Upper lobe of right lung (tissue), 1 donor: ENCODE measurements at regions not wholly inside any gene's neighbourhood (a gene's known extent, or its start where the extent isn't known, plus 50 kb on each side); places are given as distances from the start of the nearest gene placed in this dataset.
A peak's percentile ranks its signal among the peaks of the same experiment; 100 is the strongest.

ENCODE experiments used
- ATAC-seq: fragments of 200-7000 bp; cut with Tn5 transposase; one replicate; pipeline ENCODE4 v1.9.1; 2020; ENCODE audit warnings: mild to moderate bottlenecking, moderate library complexity
- DNase-seq: peaks from one replicate; pipeline ENCODE4 v3.0.0-alpha.2; 2020
- H3K27ac ChIP-seq: fragments of 200-600 bp; one replicate; pipeline ENCODE4 v1.8.0; 2022
- H3K27me3 ChIP-seq: fragments of 200-600 bp; one replicate; pipeline ENCODE4 v1.8.0; 2022; ENCODE audit warnings: mild to moderate bottlenecking
- H3K36me3 ChIP-seq: fragments of 200-600 bp; one replicate; pipeline ENCODE4 v1.8.0; 2022
- H3K4me1 ChIP-seq: fragments of 200-600 bp; one replicate; pipeline ENCODE4 v1.8.0; 2022
- H3K4me3 ChIP-seq: fragments of 200-600 bp; one replicate; pipeline ENCODE4 v1.8.0; 2022; ENCODE audit warnings: mild to moderate bottlenecking
- H3K9me3 ChIP-seq: fragments of 200-600 bp; one replicate; pipeline ENCODE4 v1.8.0; 2022
- intact Hi-C: fragments of 100-400 bp; cut with DNase I; formaldehyde crosslinking; loops from one replicate; pipeline ENCODE4 v1.11.0; 2022
- TF ChIP-seq, protein P1 (sequence below): fragments of 200-600 bp; IDR thresholded peaks from one replicate; pipeline ENCODE4 v1.8.0; 2022; ENCODE audit warnings: antibody characterized with exemption
- donor health status: DM: no; HTN: yes; CAD: no; lungs with severe emphysema.

DNA sequence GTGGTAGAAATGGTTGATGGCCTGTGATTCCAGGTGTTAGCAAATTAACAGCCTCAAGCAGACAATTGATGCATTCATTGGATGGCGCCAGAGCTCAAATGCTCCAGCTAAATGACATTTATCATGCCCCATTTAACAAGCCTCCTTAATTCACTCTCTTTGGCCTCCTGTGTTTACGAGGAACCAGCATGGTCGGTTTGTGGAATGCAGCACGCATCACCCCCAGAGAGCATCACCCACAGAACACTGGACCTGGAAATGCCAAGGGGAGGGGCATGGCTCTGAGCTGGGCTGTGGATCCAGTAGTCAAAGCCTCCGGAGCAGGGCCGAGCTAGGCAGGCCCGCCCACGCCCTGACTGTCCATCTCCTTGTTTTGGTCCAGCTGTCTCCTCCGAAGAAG lies 434.0 kb downstream of the GADD45G start:
- intact Hi-C loops: no loop called here
- TF ChIP-seq, protein P1, sequence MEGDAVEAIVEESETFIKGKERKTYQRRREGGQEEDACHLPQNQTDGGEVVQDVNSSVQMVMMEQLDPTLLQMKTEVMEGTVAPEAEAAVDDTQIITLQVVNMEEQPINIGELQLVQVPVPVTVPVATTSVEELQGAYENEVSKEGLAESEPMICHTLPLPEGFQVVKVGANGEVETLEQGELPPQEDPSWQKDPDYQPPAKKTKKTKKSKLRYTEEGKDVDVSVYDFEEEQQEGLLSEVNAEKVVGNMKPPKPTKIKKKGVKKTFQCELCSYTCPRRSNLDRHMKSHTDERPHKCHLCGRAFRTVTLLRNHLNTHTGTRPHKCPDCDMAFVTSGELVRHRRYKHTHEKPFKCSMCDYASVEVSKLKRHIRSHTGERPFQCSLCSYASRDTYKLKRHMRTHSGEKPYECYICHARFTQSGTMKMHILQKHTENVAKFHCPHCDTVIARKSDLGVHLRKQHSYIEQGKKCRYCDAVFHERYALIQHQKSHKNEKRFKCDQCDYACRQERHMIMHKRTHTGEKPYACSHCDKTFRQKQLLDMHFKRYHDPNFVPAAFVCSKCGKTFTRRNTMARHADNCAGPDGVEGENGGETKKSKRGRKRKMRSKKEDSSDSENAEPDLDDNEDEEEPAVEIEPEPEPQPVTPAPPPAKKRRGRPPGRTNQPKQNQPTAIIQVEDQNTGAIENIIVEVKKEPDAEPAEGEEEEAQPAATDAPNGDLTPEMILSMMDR: no peak
- Histone ChIP-seq H3K27me3 (no peaks in the 10 kb centered on the region), H3K4me3 (no peak overlapping the region), H3K27ac (no peak overlapping the region), H3K4me1 (no peaks in the 10 kb centered on the region), H3K9me3 (no peaks in the 10 kb centered on the region), H3K36me3 (no peaks in the 10 kb centered on the region)
- no peak for ATAC-seq
- no peak for DNase-seq

DNA sequence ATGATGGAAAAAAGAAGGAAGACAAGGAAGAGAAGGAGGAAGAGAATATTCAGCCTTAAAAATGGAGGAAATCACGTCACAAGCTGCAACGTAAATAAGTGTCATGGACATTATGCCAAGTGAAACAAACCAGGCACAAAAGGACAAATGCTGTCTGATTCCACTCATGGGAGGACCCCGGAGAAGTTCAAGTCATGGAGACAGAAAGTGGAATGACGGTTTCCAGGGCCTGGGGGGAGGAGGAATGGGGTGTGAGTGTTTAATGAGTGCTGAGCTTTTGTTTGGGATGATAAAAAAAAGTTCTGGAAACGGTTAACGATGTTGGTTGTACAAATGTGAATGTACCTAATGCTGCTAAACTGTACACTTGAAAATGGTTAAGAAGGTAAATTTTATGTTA lies 439.5 kb downstream of the GADD45G start:
- H3K9me3 ChIP-seq: no peaks in the 10 kb centered on the region
- no peak overlapping the region for H3K27ac ChIP-seq
- H3K4me3 ChIP-seq: no peak overlapping the region
- peaks cover 3% of the 10 kb centered on the region for H3K4me1 ChIP-seq
- H3K27me3 ChIP-seq: no peaks in the 10 kb centered on the region
- TF ChIP-seq, protein P1: no peak
- intact Hi-C loops: no loop called here
- no peak for ATAC-seq
- DNase-seq: no peak
- no peaks in the 10 kb centered on the region for H3K36me3 ChIP-seq

- intact Hi-C loops: no loop called here
- Histone ChIP-seq H3K27me3 (no peaks in the 10 kb centered on the region), H3K9me3 (no peaks in the 10 kb centered on the region), H3K4me3 (no peak overlapping the region), H3K4me1 (peaks cover 3% of the 10 kb centered on the region), H3K27ac (no peak overlapping the region), H3K36me3 (no peaks in the 10 kb centered on the region)
- DNase-seq (no peak), ATAC-seq (peak; percentile 66)
- TF ChIP-seq, protein P1: no peak
Measured at GRCh38 chr9:90044710-90045151, 439.9 kb downstream of the GADD45G start.

GRCh38 chr9:90046317-90046861 lies 441.6 kb downstream of the GADD45G start:
- DNase-seq (no peak), ATAC-seq (no peak)
- H3K9me3 ChIP-seq: no peaks in the 10 kb centered on the region
- no peaks in the 10 kb centered on the region for H3K27me3 ChIP-seq
- intact Hi-C loops: no loop called here
- H3K4me3 ChIP-seq: no peak overlapping the region
- no peaks in the 10 kb centered on the region for H3K36me3 ChIP-seq
- H3K4me1 ChIP-seq: peaks cover 3% of the 10 kb centered on the region
- TF ChIP-seq, protein P1: no peak
- no peak overlapping the region for H3K27ac ChIP-seq

GRCh38 chr9:90047828-90048227 lies 443.0 kb downstream of the GADD45G start:
- DNase-seq (no peak), ATAC-seq (no peak)
- H3K36me3 ChIP-seq: no peaks in the 10 kb centered on the region
- intact Hi-C loops: no loop called here
- no peaks in the 10 kb centered on the region for H3K27me3 ChIP-seq
- H3K9me3 ChIP-seq: no peaks in the 10 kb centered on the region
- no peak overlapping the region for H3K4me3 ChIP-seq
- TF ChIP-seq, protein P1: no peak
- no peak overlapping the region for H3K27ac ChIP-seq
- peaks cover 3% of the 10 kb centered on the region for H3K4me1 ChIP-seq

- H3K4me1 ChIP-seq: no peaks in the 10 kb centered on the region
- TF ChIP-seq, protein P1: no peak
- H3K36me3 ChIP-seq: no peaks in the 10 kb centered on the region
- DNase-seq (no peak), ATAC-seq (no peak)
- intact Hi-C loops: no loop called here
- no peak overlapping the region for H3K4me3 ChIP-seq
- H3K27ac ChIP-seq: no peak overlapping the region
- H3K27me3 ChIP-seq: no peaks in the 10 kb centered on the region
- H3K9me3 ChIP-seq: no peaks in the 10 kb centered on the region
Measured at GRCh38 chr9:90052366-90052765, 447.6 kb downstream of the GADD45G start.
